ENCODE measurements at regions not wholly inside any gene's neighbourhood (a gene's known extent, or its start where the extent isn't known, plus 50 kb on each side); places are given as distances from the start of the nearest gene placed in this dataset.

- TF ChIP-seq ZC3H10 (CRISPR knock-in tag; IDR thresholded peaks at IDR 0.05): no peak
- no peak for TF ChIP-seq RARB (CRISPR knock-in tag; IDR thresholded peaks at IDR 0.05)
- no peak for TF ChIP-seq PPARA (CRISPR knock-in tag; IDR thresholded peaks at IDR 0.05; ENCODE audit: borderline replicate concordance)
- TF ChIP-seq OSR1 (CRISPR knock-in tag; IDR thresholded peaks at IDR 0.05): no peak
- TF ChIP-seq ZNF8 (CRISPR knock-in tag; IDR thresholded peaks at IDR 0.05): no peak
Observed at GRCh38 chr3:152976239-152976638, 141.3 kb downstream of the P2RY1 start.
